Tibial nerve (tissue), 4 donors: ENCODE measurements at regions not wholly inside any gene's neighbourhood (a gene's known extent, or its start where the extent isn't known, plus 50 kb on each side); places are given as distances from the start of the nearest gene placed in this dataset.

ENCODE experiments used
- DNase-seq, 2 donors: peaks; one replicate each; pipeline ENCODE4 v3.0.0-alpha.2; 2019; ENCODE audit warnings: low spot score in 2 of 2
- H3K27ac ChIP-seq, 4 donors: fragments of 200-600 bp; sonication (generic) in 3 of 4; one replicate each; pipeline ENCODE4 v1.5.1; 2017 to 2019; ENCODE audit warnings: mild to moderate bottlenecking in 1 of 4
- H3K27me3 ChIP-seq, 2 donors: fragments of 200-600 bp; sonication (generic) in 1 of 2; one replicate each; pipeline versions ENCODE4 v1.5.1 to v1.6.0; 2017 to 2019
- H3K36me3 ChIP-seq, 3 donors: fragments of 200-600 bp; sonication (generic); one replicate each; pipeline ENCODE4 v1.5.1; 2018 to 2019
- H3K4me1 ChIP-seq, 4 donors: fragments of 200-600 bp; sonication (generic) in 3 of 4; one replicate each; pipeline ENCODE4 v1.5.1; 2017 to 2019
- H3K4me3 ChIP-seq, 4 donors: fragments of 200-600 bp; sonication (generic) in 3 of 4; one replicate each; pipeline ENCODE4 v1.5.1; 2017 to 2019; ENCODE audit warnings: mild to moderate bottlenecking in 1 of 4, moderate library complexity in 1 of 4
- H3K9me3 ChIP-seq, 4 donors: fragments of 200-600 bp; sonication (generic) in 3 of 4; one replicate each; pipeline ENCODE4 v1.5.1; 2017 to 2019
- EP300 ChIP-seq, 2 donors: sonication (generic); formaldehyde crosslinking; IDR thresholded peaks; one replicate each; pipeline ENCODE4 v1.6.1; 2017; ENCODE audit warnings: antibody characterized with exemption in 2 of 2, mild to moderate bottlenecking in 1 of 2
- POLR2A ChIP-seq, 2 donors: fragments of 450-650 bp; IDR thresholded peaks; one replicate each; pipeline ENCODE4 v1.6.1; 2017; ENCODE audit warnings: antibody characterized with exemption in 2 of 2, mild to moderate bottlenecking in 2 of 2, moderate library complexity in 2 of 2
- WGBS, 2 donors: methylation state at CpG; one replicate each; pipeline ENCODE4 v1.1.5; 2018; 5-methylcytosine and 5-hydroxymethylcytosine counted together
- TF ChIP-seq, protein P1 (sequence below), 5 experiments: fragments of 200-600 bp in 3 of 5; fragments of 450-650 bp in 2 of 5; sonication (generic) in 3 of 5; IDR thresholded peaks; one replicate each; pipeline ENCODE4 v1.5.1; 2016 to 2019; ENCODE audit warnings: antibody characterized with exemption in 5 of 5, mild to moderate bottlenecking in 3 of 5, moderate library complexity in 2 of 5

DNA sequence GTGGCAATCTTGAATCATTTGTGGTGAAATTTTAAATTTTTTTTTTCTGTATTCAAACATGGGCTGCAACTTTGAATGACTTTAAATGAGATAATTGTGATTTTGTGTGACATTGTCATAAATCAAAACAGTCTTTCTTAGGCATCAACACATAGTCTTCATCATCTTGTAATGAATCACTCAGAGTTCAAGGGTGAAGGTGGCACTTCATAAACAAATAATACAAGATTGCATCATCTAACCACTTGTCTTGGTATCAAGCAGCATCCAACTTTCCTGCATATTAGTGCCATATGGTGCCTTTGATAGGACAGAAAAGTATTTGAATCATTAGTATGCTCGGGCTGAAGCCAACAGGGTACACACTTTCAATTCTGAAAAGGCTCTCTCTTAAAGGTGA lies 392.4 kb upstream of the GOT2 start:
- WGBS, 2 donors, result 71 to 81% methylated on average over 1 of the region's 1 CpG
- no peaks in the 10 kb centered on the region for H3K27me3 ChIP-seq
- DNase-seq, result no peak
- no peak overlapping the region for H3K4me3 ChIP-seq
- H3K27ac ChIP-seq, result no peak overlapping the region
- H3K9me3 ChIP-seq, result no peaks in the 10 kb centered on the region
- TF ChIP-seq EP300 (IDR thresholded peaks at IDR 0.05), result no peak
- no peak for TF ChIP-seq POLR2A (IDR thresholded peaks at IDR 0.05)
- TF ChIP-seq, protein P1, sequence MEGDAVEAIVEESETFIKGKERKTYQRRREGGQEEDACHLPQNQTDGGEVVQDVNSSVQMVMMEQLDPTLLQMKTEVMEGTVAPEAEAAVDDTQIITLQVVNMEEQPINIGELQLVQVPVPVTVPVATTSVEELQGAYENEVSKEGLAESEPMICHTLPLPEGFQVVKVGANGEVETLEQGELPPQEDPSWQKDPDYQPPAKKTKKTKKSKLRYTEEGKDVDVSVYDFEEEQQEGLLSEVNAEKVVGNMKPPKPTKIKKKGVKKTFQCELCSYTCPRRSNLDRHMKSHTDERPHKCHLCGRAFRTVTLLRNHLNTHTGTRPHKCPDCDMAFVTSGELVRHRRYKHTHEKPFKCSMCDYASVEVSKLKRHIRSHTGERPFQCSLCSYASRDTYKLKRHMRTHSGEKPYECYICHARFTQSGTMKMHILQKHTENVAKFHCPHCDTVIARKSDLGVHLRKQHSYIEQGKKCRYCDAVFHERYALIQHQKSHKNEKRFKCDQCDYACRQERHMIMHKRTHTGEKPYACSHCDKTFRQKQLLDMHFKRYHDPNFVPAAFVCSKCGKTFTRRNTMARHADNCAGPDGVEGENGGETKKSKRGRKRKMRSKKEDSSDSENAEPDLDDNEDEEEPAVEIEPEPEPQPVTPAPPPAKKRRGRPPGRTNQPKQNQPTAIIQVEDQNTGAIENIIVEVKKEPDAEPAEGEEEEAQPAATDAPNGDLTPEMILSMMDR (IDR thresholded peaks at IDR 0.05), result no peak
- H3K4me1 ChIP-seq, result peaks cover 0 to 3% (median 0%) of the 10 kb centered on the region in 4 donors
- H3K36me3 ChIP-seq, result no peaks in the 10 kb centered on the region

DNA sequence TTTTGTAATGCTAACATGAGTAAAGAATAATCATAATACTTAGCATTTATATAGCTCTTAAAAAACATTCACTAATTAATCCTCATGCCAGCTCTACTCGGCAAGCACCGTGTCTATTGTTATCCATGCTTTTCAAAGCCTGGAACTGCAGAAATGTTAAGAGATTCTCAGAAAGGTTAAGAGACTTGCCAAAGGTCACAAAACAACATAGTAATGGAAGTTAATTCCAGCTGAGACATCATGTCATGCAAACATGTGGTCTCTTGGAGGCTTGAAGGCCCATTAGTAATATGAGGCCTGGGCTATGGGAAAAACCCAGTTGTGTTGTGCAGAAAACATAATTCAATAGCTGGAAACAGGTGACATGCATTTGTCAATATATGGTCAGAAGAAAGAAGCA lies 389.9 kb upstream of the GOT2 start:
- no peak for DNase-seq
- Histone ChIP-seq H3K27ac (no peak overlapping the region), H3K27me3 (no peaks in the 10 kb centered on the region), H3K36me3 (no peaks in the 10 kb centered on the region), H3K4me3 (no peak overlapping the region), H3K4me1 (peaks cover 0 to 3% (median 0%) of the 10 kb centered on the region in 4 donors), H3K9me3 (no peaks in the 10 kb centered on the region)
- 65 to 77% methylated on average over 2 of the region's 2 CpGs for WGBS, 2 donors
- TF ChIP-seq, protein P1 (IDR thresholded peaks at IDR 0.05), result no peak
- no peak for TF ChIP-seq EP300 (IDR thresholded peaks at IDR 0.05)
- no peak for TF ChIP-seq POLR2A (IDR thresholded peaks at IDR 0.05)

DNA sequence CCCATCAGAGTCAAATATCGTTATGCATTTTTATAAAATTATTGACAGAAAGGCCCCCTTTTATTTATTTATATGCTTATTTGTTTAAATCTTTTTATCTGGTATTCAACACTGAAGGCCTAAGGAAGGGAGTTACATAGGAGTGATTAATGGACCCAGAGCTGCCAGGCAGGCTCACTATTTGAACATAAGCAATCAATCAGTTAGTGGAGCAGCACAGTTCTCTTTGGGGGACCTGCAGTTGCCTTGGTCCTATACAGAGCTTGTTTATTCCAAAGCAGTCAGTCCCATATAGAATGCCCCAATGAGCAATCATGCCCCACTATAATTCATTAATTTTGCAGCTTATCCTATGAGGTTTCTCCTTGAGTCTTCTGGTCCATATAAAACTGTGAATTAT lies 389.4 kb upstream of the GOT2 start:
- WGBS, 2 donors, result 90 to 92% methylated on average over 1 of the region's 1 CpG
- no peaks in the 10 kb centered on the region for H3K27me3 ChIP-seq
- no peak for DNase-seq
- H3K27ac ChIP-seq, result no peak overlapping the region
- no peak overlapping the region for H3K4me3 ChIP-seq
- no peaks in the 10 kb centered on the region for H3K36me3 ChIP-seq
- peaks cover 0 to 3% (median 0%) of the 10 kb centered on the region in 4 donors for H3K4me1 ChIP-seq
- TF ChIP-seq POLR2A (IDR thresholded peaks at IDR 0.05), result no peak
- TF ChIP-seq, protein P1 (IDR thresholded peaks at IDR 0.05), result no peak
- no peak for TF ChIP-seq EP300 (IDR thresholded peaks at IDR 0.05)
- no peaks in the 10 kb centered on the region for H3K9me3 ChIP-seq

DNA sequence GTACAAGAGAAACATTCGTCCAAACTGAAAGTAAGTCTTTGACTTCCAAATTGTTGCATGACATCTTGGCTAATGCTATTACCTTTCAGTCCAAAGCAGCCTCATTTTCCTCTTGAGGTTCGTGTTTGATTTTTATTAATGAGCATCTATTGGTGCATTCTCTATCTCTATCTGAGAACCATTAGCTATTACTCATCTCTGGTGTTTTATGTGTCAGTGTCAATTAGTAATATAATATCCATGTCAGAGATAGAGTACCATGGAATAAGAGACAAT lies 388.1 kb upstream of the GOT2 start:
- no peak overlapping the region for H3K4me3 ChIP-seq
- H3K9me3 ChIP-seq, result no peaks in the 10 kb centered on the region
- TF ChIP-seq EP300 (IDR thresholded peaks at IDR 0.05) (no peak), POLR2A (IDR thresholded peaks at IDR 0.05) (no peak)
- TF ChIP-seq, protein P1 (IDR thresholded peaks at IDR 0.05), result no peak
- H3K36me3 ChIP-seq, result no peaks in the 10 kb centered on the region
- no peak overlapping the region for H3K27ac ChIP-seq
- no peak for DNase-seq
- no peaks in the 10 kb centered on the region for H3K27me3 ChIP-seq
- WGBS, 2 donors, result 49 to 58% methylated on average over 2 of the region's 2 CpGs
- peaks cover 0 to 3% (median 0%) of the 10 kb centered on the region in 4 donors for H3K4me1 ChIP-seq

DNA sequence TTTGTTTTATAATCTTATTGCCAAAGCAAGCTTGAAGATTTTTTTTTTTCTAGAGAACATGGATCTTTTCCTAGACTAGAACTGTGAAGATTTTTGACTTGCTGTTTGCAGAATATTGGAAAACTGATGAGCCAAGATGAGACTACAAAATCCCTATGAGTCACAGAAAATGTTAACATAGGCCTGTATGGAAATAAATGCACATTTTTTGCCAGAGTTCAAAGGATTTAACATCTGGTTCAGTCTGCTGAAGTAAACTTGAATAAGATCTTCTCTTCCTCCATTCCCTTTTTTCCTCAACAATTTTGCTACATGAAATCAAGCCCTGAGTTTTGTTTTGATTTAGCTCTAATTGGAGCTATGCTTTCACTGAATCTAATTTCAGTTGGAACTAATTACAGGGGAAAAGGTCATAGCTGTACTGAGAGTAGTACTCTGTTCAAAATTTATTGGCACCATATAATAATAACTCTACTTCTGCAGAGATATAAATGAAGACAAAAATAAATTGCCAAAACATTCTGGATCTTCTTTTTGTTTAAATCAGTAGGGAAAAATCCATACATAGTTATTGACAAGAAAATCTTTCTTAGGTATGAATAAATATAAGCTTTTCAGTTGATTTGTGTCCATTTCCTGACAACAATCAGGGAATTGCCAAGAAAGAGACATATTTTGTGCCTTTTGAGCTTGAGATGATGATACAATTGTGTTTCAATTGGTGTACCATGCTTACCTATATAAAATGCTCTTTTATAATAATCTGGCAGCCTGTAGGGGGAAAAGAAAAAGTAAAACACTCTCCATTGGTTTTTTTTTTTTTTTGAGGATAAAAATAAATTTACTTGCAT lies 387.5 kb upstream of the GOT2 start:
- H3K27me3 ChIP-seq, result no peaks in the 10 kb centered on the region
- no peak for DNase-seq
- no peak overlapping the region for H3K4me3 ChIP-seq
- TF ChIP-seq EP300 (IDR thresholded peaks at IDR 0.05) (no peak), POLR2A (IDR thresholded peaks at IDR 0.05) (no peak)
- TF ChIP-seq, protein P1 (IDR thresholded peaks at IDR 0.05), result no peak
- H3K36me3 ChIP-seq, result no peaks in the 10 kb centered on the region
- H3K27ac ChIP-seq, result no peak overlapping the region
- no peaks in the 10 kb centered on the region for H3K9me3 ChIP-seq
- peaks cover 0 to 3% (median 0%) of the 10 kb centered on the region in 4 donors for H3K4me1 ChIP-seq
